K562 (cell line): ENCODE measurements at regions not wholly inside any gene's neighbourhood (a gene's known extent, or its start where the extent isn't known, plus 50 kb on each side); places are given as distances from the start of the nearest gene placed in this dataset.
A peak's percentile ranks its signal among the peaks of the same experiment; 100 is the strongest.

Experiments used
- ATAC-seq: fragments of 200-7000 bp; cut with Tn5 transposase; 3 replicates; pipeline ENCODE4 v1.9.1; 2020; ENCODE audit warnings: moderate library complexity
- BruUV-seq: library from RNA; stranded (reverse); fragments of 400-500 nt; replicated peaks from 2 replicates; lab custom pipeline; 2021; lab: Mats Ljungman, UMichigan
- CTCF ChIA-PET: fragments of 300-600 bp; formaldehyde crosslinking; extraction: SDS; loops from one replicate; lab custom pipeline; 2021; ENCODE audit warnings: low intra/inter-chr PET ratio; lab: Yijun Ruan, JAX
- POLR2A ChIA-PET: fragments of 300-600, 350-650 bp; sonication (Branson Sonifier 250); formaldehyde crosslinking; extraction: SDS; loops from one replicate; lab custom pipeline; 2021; ENCODE audit warnings: antibody characterized with exemption, inconsistent platforms; lab: Yijun Ruan, JAX
- DNase-seq, 4 experiments: peaks; one replicate each; pipeline versions ENCODE4 v3.0.0 to v3.0.0-alpha.2; 2011 to 2018; ENCODE audit warnings: low spot score in 3 of 4, mixed read lengths in 3 of 4; ENCODE audit errors: extremely low read depth in 1 of 4
- FAIRE-seq: peaks from 2 replicates; lab custom pipeline; 2011; peaks lifted over from hg19 to GRCh38; lab: Jason Lieb, UNC
- H2AFZ ChIP-seq: 2 replicates; pipeline ENCODE4 v1.6.0; 2011; ENCODE audit warnings: low read depth, low read length, control low read depth, inconsistent platforms
- H3K27ac ChIP-seq: fragments of 200-600 bp; 3 replicates; pipeline ENCODE4 v1.8.0; 2011; ENCODE audit warnings: low read depth, mild to moderate bottlenecking, control low read depth, inconsistent platforms, low read length, moderate library complexity, mixed read lengths; ENCODE audit errors: extremely low read depth
- H3K27me3 ChIP-seq, 2 experiments: fragments of 300-600 bp in 1 of 2; 2 replicates in 1 of 2; 3 replicates in 1 of 2; pipeline versions ENCODE4 v1.6.0 to v1.8.0; 2011; ENCODE audit warnings: inconsistent platforms in 2 of 2, low read length in 2 of 2, mild to moderate bottlenecking in 1 of 2, mixed read lengths in 1 of 2, moderate library complexity in 1 of 2; ENCODE audit not compliant: control insufficient read depth in 2 of 2, insufficient read depth in 2 of 2
- H3K36me3 ChIP-seq: fragments of 300-600 bp; 3 replicates; pipeline ENCODE4 v1.8.0; 2011; ENCODE audit warnings: mild to moderate bottlenecking, low read length, inconsistent platforms; ENCODE audit not compliant: control insufficient read depth, insufficient read depth
- H3K4me1 ChIP-seq, 2 experiments: fragments of 200-600 bp in 1 of 2; replicated peaks in 1 of 2; 2 replicates in 1 of 2; 3 replicates in 1 of 2; pipeline versions ENCODE4 v1.5.1 to v1.8.0; 2011; ENCODE audit warnings: inconsistent platforms in 2 of 2, low read length in 2 of 2, mild to moderate bottlenecking in 1 of 2, mixed read lengths in 1 of 2, moderate library complexity in 1 of 2; ENCODE audit not compliant: control insufficient read depth in 2 of 2, insufficient read depth in 2 of 2
- H3K4me2 ChIP-seq: 2 replicates; pipeline ENCODE4 v1.6.1; 2011; ENCODE audit warnings: low read length, control low read depth, inconsistent platforms, mixed read lengths; ENCODE audit not compliant: insufficient read depth
- H3K4me3 ChIP-seq: fragments of 200-600 bp; sonication (generic), shearing (Covaris generic); 2 replicates; pipeline ENCODE4 v1.5.1; 2016; ENCODE audit warnings: control low read depth, inconsistent platforms
- H3K79me2 ChIP-seq: fragments of 200-600 bp; 3 replicates; pipeline ENCODE4 v1.8.0; 2011; ENCODE audit warnings: low read length, inconsistent platforms; ENCODE audit not compliant: control insufficient read depth, insufficient read depth
- H3K9ac ChIP-seq, 2 experiments: 2 replicates each; pipeline versions ENCODE4 v1.6.0 to v1.6.1; 2011; ENCODE audit warnings: low read depth in 2 of 2, low read length in 2 of 2, control low read depth in 1 of 2, inconsistent platforms in 1 of 2, mild to moderate bottlenecking in 1 of 2, mixed read lengths in 1 of 2; ENCODE audit not compliant: insufficient read depth in 1 of 2
- H3K9me1 ChIP-seq: one replicate; pipeline ENCODE4 v1.6.0; 2011; ENCODE audit warnings: inconsistent platforms, mild to moderate bottlenecking, low read length, moderate library complexity; ENCODE audit not compliant: control insufficient read depth, insufficient read depth
- H3K9me3 ChIP-seq: replicated peaks from 2 replicates; pipeline ENCODE4 v1.5.1; 2011; ENCODE audit warnings: low read depth, low read length, inconsistent platforms; ENCODE audit not compliant: control insufficient read depth, insufficient read depth
- H4K20me1 ChIP-seq: replicated peaks from 2 replicates; pipeline ENCODE4 v1.6.1; 2011; ENCODE audit warnings: low read length, inconsistent platforms, mixed read lengths; ENCODE audit not compliant: control insufficient read depth, insufficient read depth
- CAMTA2 ChIP-seq: fragments of 250-450 bp; sonication (Bioruptor Pico); conservative IDR thresholded peaks from 2 replicates; pipeline ENCODE4 v1.5.1; 2022
- GABPA ChIP-seq: fragments of 200-800 bp; sonication (Bioruptor generic); conservative IDR thresholded peaks from 2 replicates; pipeline ENCODE4 v1.6.1; 2016; ENCODE audit warnings: low read depth, missing genetic modification characterization, missing compliant biosample characterization
- POLR2G ChIP-seq: fragments of 200-400 bp; formaldehyde crosslinking; IDR thresholded peaks from 2 replicates; pipeline ENCODE4 v1.6.1; 2017; ENCODE audit warnings: low read depth, mild to moderate bottlenecking, antibody characterized with exemption, low read length, moderate library complexity
- WGBS: fragments of 100-300 bp; shearing (Covaris generic); methylation state at CpG from one replicate; pipeline ENCODE4 v1.1.6; 2016; ENCODE audit warnings: low coverage, mixed read lengths; ENCODE audit not compliant: insufficient coverage; ENCODE audit errors: missing lambda C conversion rate; 5-methylcytosine and 5-hydroxymethylcytosine counted together
- in situ Hi-C: fragments of 300-500 bp; cut with MboI; formaldehyde crosslinking; loops from 4 replicates; pipeline ENCODE4 v1.15.0; 2018; ENCODE audit warnings: inconsistent platforms, mixed read lengths
- intact Hi-C: fragments of 100-400 bp; cut with micrococcal nuclease; formaldehyde crosslinking; loops from 2 replicates; pipeline ENCODE4 v1.14.2; 2022

GRCh38 chr13:50079655-50080202, 64.5 kb downstream of the KCNRG start:
- no peaks in the 10 kb centered on the region for H3K27me3 ChIP-seq
- no peaks in the 10 kb centered on the region for H3K9me3 ChIP-seq
- H3K4me3 ChIP-seq, result peak overlapping the region; percentile 69
- CTCF ChIA-PET, result no interaction called here
- 2% methylated on average over 12 of the region's 12 CpGs for WGBS
- TF ChIP-seq GABPA (tag) (0 out of 2 replicates have a peak, but pooled peaks have one; percentile 7), CAMTA2 (CRISPR knock-in tag) (no peak), POLR2G (0 out of 2 replicates have a peak, but pooled peaks have one; percentile 4)
- peak overlapping the region; percentile 88 for H3K4me2 ChIP-seq
- H4K20me1 ChIP-seq, result peaks cover 3% of the 10 kb centered on the region; the same call in 1 of the 2 replicates
- H2AFZ ChIP-seq, result no peak overlapping the region
- in situ Hi-C loops (no loop called here), intact Hi-C loops (loop anchor here (5.0 to 10.0 kb wide), 3 partner anchors 108 to 833 kb away; no protein-coding TSS in a partner anchor)
- POLR2A ChIA-PET, result interaction anchor here (1.2 to 4.8 kb wide), 4 partner anchors 11 to 343 kb away, joined by 3 to 27 read pairs (median 8); partner anchors contain the start of gene TRIM13
- H3K27ac ChIP-seq, result peak overlapping the region; percentile 98; the same call in 2 of the 3 replicates
- peaks cover 0 to 2% of the 10 kb centered on the region in 2 experiments; a peak in 1 of 5 replicates for H3K4me1 ChIP-seq
- H3K36me3 ChIP-seq, result peaks cover 9% of the 10 kb centered on the region; the same call in 1 of the 3 replicates
- DNase-seq, result peak in 1 of 4 experiments; percentile 37
- FAIRE-seq, result no peak
- ATAC-seq, result no peak
- no TSS peak for BruUV-seq
- H3K9ac ChIP-seq, result peak overlapping the region; percentile 93 to 98; a peak in 3 of 4 replicates
- H3K79me2 ChIP-seq, result peaks cover 97% of the 10 kb centered on the region
- H3K9me1 ChIP-seq, result no peaks in the 10 kb centered on the region
